WTC11 (cell line): ENCODE measurements at regions not wholly inside any gene's neighbourhood (a gene's known extent, or its start where the extent isn't known, plus 50 kb on each side); places are given as distances from the start of the nearest gene placed in this dataset.

ENCODE experiments used
- ATAC-seq: fragments of 200-7000 bp; cut with Tn5 transposase; 2 replicates; pipeline ENCODE4 v1.10.0; 2021; ENCODE audit warnings: mild to moderate bottlenecking, moderate library complexity
- CTCF ChIA-PET: fragments of 300-600 bp; sonication (Branson Sonifier 250); formaldehyde crosslinking; loops from one replicate; lab custom pipeline; 2021; ENCODE audit warnings: antibody characterized with exemption; lab: Charles Lee
- POLR2A ChIA-PET: fragments of 350-600 bp; sonication (Branson Sonifier 250); formaldehyde crosslinking; loops from one replicate; lab custom pipeline; 2021; ENCODE audit warnings: antibody characterized with exemption; lab: Charles Lee
- DNase-seq: peaks from one replicate; pipeline ENCODE4 v3.0.0; 2021; ENCODE audit warnings: low spot score
- H3K27ac Mint-ChIP-seq: 2 replicates; pipeline ENCODE4 v1.8.0; 2021; ENCODE audit warnings: mixed read lengths
- H3K27me3 Mint-ChIP-seq: 2 replicates; pipeline ENCODE4 v1.8.0; 2021; ENCODE audit warnings: low read depth, mild to moderate bottlenecking, moderate library complexity, mixed read lengths
- H3K36me3 Mint-ChIP-seq: 2 replicates; pipeline ENCODE4 v1.8.0; 2021; ENCODE audit warnings: mixed read lengths
- H3K4me1 Mint-ChIP-seq: 2 replicates; pipeline ENCODE4 v1.8.0; 2022; ENCODE audit warnings: mixed read lengths
- H3K4me3 Mint-ChIP-seq: 2 replicates; pipeline ENCODE4 v1.8.0; 2021; ENCODE audit warnings: mild to moderate bottlenecking, moderate library complexity, mixed read lengths
- H3K9me3 Mint-ChIP-seq: 2 replicates; pipeline ENCODE4 v1.8.0; 2021; ENCODE audit warnings: mixed read lengths
- AFF4 ChIP-seq: sonication (generic); formaldehyde crosslinking; IDR thresholded peaks from 2 replicates; pipeline ENCODE4 v1.8.1; 2023; ENCODE audit warnings: mild to moderate bottlenecking, missing genetic modification reagents, borderline replicate concordance
- E2F4 ChIP-seq: sonication (generic); formaldehyde crosslinking; IDR thresholded peaks from 2 replicates; pipeline ENCODE4 v1.8.1; 2022; ENCODE audit warnings: low read depth, mild to moderate bottlenecking, moderate library complexity, missing genetic modification reagents, borderline replicate concordance
- ERG ChIP-seq: fragments of 250-450 bp; sonication (Bioruptor Pico); IDR thresholded peaks from 2 replicates; pipeline ENCODE4 v1.8.0; 2021; ENCODE audit warnings: mild to moderate bottlenecking
- FOXP1 ChIP-seq: sonication (generic); formaldehyde crosslinking; IDR thresholded peaks from 2 replicates; pipeline ENCODE4 v1.8.0; 2022; ENCODE audit warnings: missing genetic modification reagents, mild to moderate bottlenecking, moderate library complexity, borderline replicate concordance
- FOXP4 ChIP-seq: sonication (generic); formaldehyde crosslinking; IDR thresholded peaks from 2 replicates; pipeline ENCODE4 v1.8.0; 2022; ENCODE audit warnings: mild to moderate bottlenecking, missing genetic modification reagents
- JAZF1 ChIP-seq: fragments of 250-450 bp; sonication (Bioruptor Pico); IDR thresholded peaks from 2 replicates; pipeline ENCODE4 v1.9.0; 2021; ENCODE audit warnings: moderate library complexity, mild to moderate bottlenecking, inconsistent platforms
- KAT7 ChIP-seq: sonication (generic); formaldehyde crosslinking; IDR thresholded peaks from 2 replicates; pipeline ENCODE4 v1.8.1; 2023; ENCODE audit warnings: missing genetic modification reagents, mild to moderate bottlenecking, borderline replicate concordance
- MAX ChIP-seq: sonication (generic); formaldehyde crosslinking; IDR thresholded peaks from 2 replicates; pipeline ENCODE4 v1.8.0; 2022; ENCODE audit warnings: mild to moderate bottlenecking, missing genetic modification reagents
- MYBL2 ChIP-seq: sonication (generic); formaldehyde crosslinking; IDR thresholded peaks from 2 replicates; pipeline ENCODE4 v1.8.1; 2023; ENCODE audit warnings: mild to moderate bottlenecking, moderate library complexity, missing genetic modification reagents
- NR2C2 ChIP-seq: sonication (generic); formaldehyde crosslinking; IDR thresholded peaks from 2 replicates; pipeline ENCODE4 v1.8.0; 2022; ENCODE audit warnings: mild to moderate bottlenecking, missing genetic modification reagents
- TCF7 ChIP-seq: sonication (generic); formaldehyde crosslinking; IDR thresholded peaks from 2 replicates; pipeline ENCODE4 v1.8.0; 2022; ENCODE audit warnings: mild to moderate bottlenecking, low read depth, missing genetic modification reagents, moderate library complexity
- TEAD1 ChIP-seq: sonication (generic); formaldehyde crosslinking; IDR thresholded peaks from 2 replicates; pipeline ENCODE4 v1.8.0; 2022; ENCODE audit warnings: mild to moderate bottlenecking, missing genetic modification reagents
- TP53 ChIP-seq: sonication (generic); formaldehyde crosslinking; IDR thresholded peaks from 2 replicates; pipeline ENCODE4 v1.8.1; 2023; ENCODE audit warnings: mild to moderate bottlenecking, missing genetic modification reagents
- USF1 ChIP-seq: sonication (generic); formaldehyde crosslinking; IDR thresholded peaks from 2 replicates; pipeline ENCODE4 v1.8.0; 2022; ENCODE audit warnings: mild to moderate bottlenecking, missing genetic modification reagents
- ZNF317 ChIP-seq: sonication (generic); formaldehyde crosslinking; IDR thresholded peaks from 2 replicates; pipeline ENCODE4 v1.8.1; 2023; ENCODE audit warnings: low read depth, mild to moderate bottlenecking, moderate library complexity, missing genetic modification reagents, borderline replicate concordance
- ZNF396 ChIP-seq: fragments of 250-450 bp; sonication (Bioruptor Pico); IDR thresholded peaks from 2 replicates; pipeline ENCODE4 v1.8.0; 2021; ENCODE audit warnings: mild to moderate bottlenecking, moderate library complexity, borderline replicate concordance
- ZNF416 ChIP-seq: fragments of 250-450 bp; sonication (Bioruptor Pico); IDR thresholded peaks from 2 replicates; pipeline ENCODE4 v1.9.0; 2021; ENCODE audit warnings: mild to moderate bottlenecking, inconsistent platforms
- ZSCAN18 ChIP-seq: fragments of 250-450 bp; sonication (Bioruptor Pico); IDR thresholded peaks from 2 replicates; pipeline ENCODE4 v2.1.2; 2022; ENCODE audit warnings: mild to moderate bottlenecking, moderate library complexity

GRCh38 chr3:59261009-59261408 is 211.2 kb upstream of the CFAP20DC start (continued):
- TF ChIP-seq ZSCAN18 (CRISPR knock-in tag) (no peak), FOXP4 (CRISPR knock-in tag) (no peak), FOXP1 (CRISPR knock-in tag) (no peak), ZNF396 (CRISPR knock-in tag) (no peak), TEAD1 (CRISPR knock-in tag) (no peak), ZNF317 (CRISPR knock-in tag) (no peak), ERG (CRISPR knock-in tag) (no peak)

GRCh38 chr3:59258550-59259260 is 208.9 kb upstream of the CFAP20DC start:
- H3K9me3 Mint-ChIP-seq = peaks cover 6% of the 10 kb centered on the region
- peaks cover 3% of the 10 kb centered on the region for H3K4me1 Mint-ChIP-seq
- DNase-seq (no peak), ATAC-seq (peak; percentile 28; the same call in 1 of the 2 replicates)
- CTCF ChIA-PET = no interaction called here
- no peak overlapping the region for H3K4me3 Mint-ChIP-seq
- TF ChIP-seq ZSCAN18 (CRISPR knock-in tag) = no peak
- no peak for TF ChIP-seq ZNF396 (CRISPR knock-in tag)
- no peak for TF ChIP-seq KAT7 (CRISPR knock-in tag)
- no peak for TF ChIP-seq E2F4 (CRISPR knock-in tag)
- TF ChIP-seq JAZF1 = no peak
- TF ChIP-seq MYBL2 (CRISPR knock-in tag) = no peak
- TF ChIP-seq USF1 (CRISPR knock-in tag) = no peak
- TF ChIP-seq MAX (CRISPR knock-in tag) = no peak
- TF ChIP-seq NR2C2 (CRISPR knock-in tag) = no peak
- TF ChIP-seq TCF7 (CRISPR knock-in tag) = no peak
- TF ChIP-seq AFF4 (CRISPR knock-in tag) = no peak
- TF ChIP-seq TP53 (CRISPR knock-in tag) = no peak
- no peak for TF ChIP-seq ZNF416 (CRISPR knock-in tag)
- TF ChIP-seq, all 79 proteins: peak for 0
- H3K27me3 Mint-ChIP-seq = no peaks in the 10 kb centered on the region
- POLR2A ChIA-PET = no interaction called here
- no peaks in the 10 kb centered on the region for H3K36me3 Mint-ChIP-seq
- no peak overlapping the region for H3K27ac Mint-ChIP-seq
